Small intestine (tissue), 7 donors: ENCODE measurements at regions not wholly inside any gene's neighbourhood (a gene's known extent, or its start where the extent isn't known, plus 50 kb on each side); places are given as distances from the start of the nearest gene placed in this dataset.

Source experiments
- DNase-seq, 2 donors: peaks; one replicate each; pipeline versions ENCODE4 v3.0.0 to v3.0.0-alpha.2; 2013
- FAIRE-seq: peaks from 2 replicates; lab custom pipeline; 2012; peaks lifted over from hg19 to GRCh38; lab: Jason Lieb, UNC
- H3K27ac ChIP-seq, 3 donors: one replicate each; pipeline ENCODE4 v1.5.1; 2013; ENCODE audit warnings: low read length in 2 of 3, mild to moderate bottlenecking in 2 of 3, control low read depth in 1 of 3, inconsistent platforms in 1 of 3, low read depth in 1 of 3, moderate library complexity in 1 of 3
- H3K27me3 ChIP-seq, 3 donors: one replicate each; pipeline ENCODE4 v1.6.1; 2013; ENCODE audit warnings: low read length in 3 of 3, inconsistent platforms in 1 of 3; ENCODE audit not compliant: control insufficient read depth in 3 of 3, insufficient read depth in 3 of 3
- H3K36me3 ChIP-seq, 3 donors: one replicate each; pipeline ENCODE4 v1.6.1; 2013; ENCODE audit warnings: low read length in 3 of 3, inconsistent platforms in 1 of 3, low read depth in 1 of 3, mild to moderate bottlenecking in 1 of 3, moderate library complexity in 1 of 3; ENCODE audit not compliant: control insufficient read depth in 3 of 3, insufficient read depth in 2 of 3
- H3K4me1 ChIP-seq, 3 donors: one replicate each; pipeline ENCODE4 v1.6.1; 2013; ENCODE audit warnings: low read length in 2 of 3, inconsistent platforms in 1 of 3, low read depth in 1 of 3, mild to moderate bottlenecking in 1 of 3, moderate library complexity in 1 of 3; ENCODE audit not compliant: control insufficient read depth in 3 of 3, insufficient read depth in 2 of 3
- H3K4me3 ChIP-seq, 3 donors: one replicate each; pipeline ENCODE4 v1.5.1; 2013; ENCODE audit warnings: low read length in 3 of 3, control low read depth in 1 of 3, inconsistent platforms in 1 of 3, low read depth in 1 of 3, mild to moderate bottlenecking in 1 of 3, moderate library complexity in 1 of 3
- H3K9me3 ChIP-seq, 2 donors: one replicate each; pipeline ENCODE4 v1.6.1; 2013; ENCODE audit warnings: low read depth in 1 of 2, low read length in 1 of 2; ENCODE audit not compliant: control insufficient read depth in 2 of 2, insufficient read depth in 1 of 2
- WGBS, 3 donors: extraction: QIAGEN DNeasy Blood & Tissue Kit; methylation state at CpG; one replicate each; pipeline ENCODE4 v1.1.7; 2013; 5-methylcytosine and 5-hydroxymethylcytosine counted together
- donor health status: healthy with polysubstance abuse.
- donor health status: control.
- donor health status: control.
- donor health status: Bipolar disorder and iron deficiency.
- donor health status: healthy.

GRCh38 chr13:51007216-51007615 is 97.6 kb downstream of the RNASEH2B start:
- H3K4me3 ChIP-seq: no peak overlapping the region
- no peaks in the 10 kb centered on the region for H3K9me3 ChIP-seq
- peak overlapping the region in 2 of 3 donors; percentile 65 to 92 for H3K27ac ChIP-seq
- H3K27me3 ChIP-seq: no peaks in the 10 kb centered on the region
- DNase-seq (no peak), FAIRE-seq (no peak)
- H3K36me3 ChIP-seq: no peaks in the 10 kb centered on the region
- 79 to 91% (median 86%) methylated on average over 3 of the region's 3 CpGs for WGBS, 3 donors
- peaks cover 0 to 26% (median 0%) of the 10 kb centered on the region in 3 donors for H3K4me1 ChIP-seq

- Histone ChIP-seq H3K9me3 (no peaks in the 10 kb centered on the region), H3K4me3 (no peak overlapping the region), H3K27me3 (no peaks in the 10 kb centered on the region), H3K27ac (peak overlapping the region in 2 of 3 donors; percentile 63 to 92), H3K4me1 (peaks cover 0 to 26% (median 0%) of the 10 kb centered on the region in 3 donors), H3K36me3 (no peaks in the 10 kb centered on the region)
- FAIRE-seq (no peak), DNase-seq (peak; percentile 37 to 89)
- 54 to 60% (median 55%) methylated on average over 7 of the region's 7 CpGs for WGBS, 3 donors
Observed at GRCh38 chr13:51006067-51006845, 96.7 kb downstream of the RNASEH2B start.
